ENCODE measurements at regions not wholly inside any gene's neighbourhood (a gene's known extent, or its start where the extent isn't known, plus 50 kb on each side); places are given as distances from the start of the nearest gene placed in this dataset.
"Not testable (repeated sequence)": the region's sequence is repeated elsewhere in the genome, so short reads cannot be mapped to it uniquely, and the experiment has no call there.

DNA sequence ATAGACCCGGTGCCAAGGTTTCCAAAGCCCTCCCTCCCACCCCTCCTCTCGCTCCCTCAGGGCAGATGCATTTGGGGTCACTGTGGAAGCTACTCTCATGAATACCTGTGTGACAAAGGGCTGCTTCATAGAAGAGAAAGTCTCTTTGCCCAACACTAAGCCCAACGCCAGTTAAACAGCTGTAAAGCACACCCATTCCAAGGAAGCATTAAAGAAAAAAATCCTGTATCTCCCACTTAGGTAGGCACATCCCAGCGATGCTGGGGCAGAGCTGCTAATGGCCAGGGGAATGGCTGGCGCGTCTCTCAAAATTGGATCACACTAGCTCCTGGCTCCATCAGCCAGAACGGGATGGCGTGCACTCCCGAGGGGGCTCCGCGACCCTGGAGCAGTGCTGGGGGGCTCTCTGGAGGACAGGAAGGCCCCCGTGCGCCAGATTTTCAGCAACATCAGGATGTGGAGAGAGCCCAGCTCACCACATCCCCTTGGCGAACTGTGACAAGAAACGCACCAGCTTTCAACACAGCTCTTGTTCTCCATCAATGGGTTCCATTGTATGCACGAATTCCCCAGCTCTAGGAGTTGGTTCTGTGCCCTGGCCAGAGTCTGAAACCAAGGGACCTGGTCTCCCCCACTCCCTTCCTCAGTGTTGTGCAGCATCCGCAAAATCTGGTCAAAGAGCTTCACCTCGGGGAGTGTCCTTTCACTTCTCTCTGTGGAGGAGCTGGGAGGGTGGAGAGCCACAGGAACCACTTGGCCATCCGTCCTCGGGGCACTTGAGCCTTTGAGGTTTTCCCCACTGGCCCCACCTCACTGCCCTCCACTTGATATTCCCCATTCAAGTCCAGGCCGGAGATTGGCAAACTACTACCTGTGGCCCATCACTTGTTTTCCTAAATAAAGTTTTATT is 74.1 kb downstream of the TFAP2C start:
- no peaks in the 10 kb centered on the region for H3K36me3 ChIP-seq (ENCODE audit: insufficient read depth, low read length)
- no peaks in the 10 kb centered on the region for H3K9me3 ChIP-seq (ENCODE audit: low read length)
- DNase-seq: no peak
- H3K4me3 ChIP-seq (ENCODE audit: low read length): no peak overlapping the region
- no peaks in the 10 kb centered on the region for H3K4me1 ChIP-seq (ENCODE audit: low read length)
- H2AFZ ChIP-seq (ENCODE audit: low read length): no peak overlapping the region
- H4K20me1 ChIP-seq (ENCODE audit: insufficient read depth, low read depth, low read length): no peaks in the 10 kb centered on the region
- no peak overlapping the region for H3K27ac ChIP-seq (ENCODE audit: low read length)
- H3K27me3 ChIP-seq (ENCODE audit: low read length): no peaks in the 10 kb centered on the region
- no peak overlapping the region for H3K4me2 ChIP-seq (ENCODE audit: low read depth, low read length, poor library complexity, severe bottlenecking)
- H3K9me2 ChIP-seq (replicated peaks; ENCODE audit: insufficient read depth, low read length): no peaks in the 10 kb centered on the region
- H3K9ac ChIP-seq (ENCODE audit: low read length): no peak overlapping the region
- H3K79me2 ChIP-seq (ENCODE audit: low read length): no peaks in the 10 kb centered on the region

DNA sequence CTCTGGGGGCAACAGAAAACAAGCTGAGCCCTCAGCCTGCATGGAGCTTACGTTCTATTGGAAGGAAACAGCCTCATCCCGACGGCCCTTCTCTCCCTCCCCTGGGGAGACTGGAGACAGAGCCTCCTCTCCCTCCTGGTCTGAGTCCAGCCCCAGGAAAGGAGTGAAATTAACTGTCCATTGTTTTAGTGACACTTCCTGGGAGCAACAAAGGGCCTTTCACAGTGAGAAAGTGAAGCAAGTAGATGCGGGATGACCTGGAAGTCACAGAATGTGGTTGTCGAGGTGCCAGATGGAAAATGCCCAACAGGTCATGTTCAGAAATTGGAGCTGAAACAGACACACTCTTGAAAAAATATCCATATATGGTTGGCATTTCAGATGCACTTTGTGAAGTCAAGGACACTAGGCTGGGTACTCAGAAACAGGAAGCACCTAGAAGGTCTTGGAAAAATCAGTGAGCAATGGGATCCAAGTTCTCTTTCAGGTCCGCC is 77.8 kb downstream of the TFAP2C start:
- H3K4me1 ChIP-seq (ENCODE audit: low read length): no peaks in the 10 kb centered on the region
- H4K20me1 ChIP-seq (ENCODE audit: insufficient read depth, low read depth, low read length): no peaks in the 10 kb centered on the region
- no peak overlapping the region for H3K4me2 ChIP-seq (ENCODE audit: low read depth, low read length, poor library complexity, severe bottlenecking)
- no peak overlapping the region for H3K4me3 ChIP-seq (ENCODE audit: low read length)
- H3K36me3 ChIP-seq (ENCODE audit: insufficient read depth, low read length): no peaks in the 10 kb centered on the region
- H3K9ac ChIP-seq (ENCODE audit: low read length): no peak overlapping the region
- no peaks in the 10 kb centered on the region for H3K9me2 ChIP-seq (replicated peaks; ENCODE audit: insufficient read depth, low read length)
- H3K9me3 ChIP-seq (ENCODE audit: low read length): no peaks in the 10 kb centered on the region
- no peak for DNase-seq
- H3K27ac ChIP-seq (ENCODE audit: low read length): no peak overlapping the region
- no peaks in the 10 kb centered on the region for H3K27me3 ChIP-seq (ENCODE audit: low read length)
- no peaks in the 10 kb centered on the region for H3K79me2 ChIP-seq (ENCODE audit: low read length)
- H2AFZ ChIP-seq (ENCODE audit: low read length): no peak overlapping the region

DNA sequence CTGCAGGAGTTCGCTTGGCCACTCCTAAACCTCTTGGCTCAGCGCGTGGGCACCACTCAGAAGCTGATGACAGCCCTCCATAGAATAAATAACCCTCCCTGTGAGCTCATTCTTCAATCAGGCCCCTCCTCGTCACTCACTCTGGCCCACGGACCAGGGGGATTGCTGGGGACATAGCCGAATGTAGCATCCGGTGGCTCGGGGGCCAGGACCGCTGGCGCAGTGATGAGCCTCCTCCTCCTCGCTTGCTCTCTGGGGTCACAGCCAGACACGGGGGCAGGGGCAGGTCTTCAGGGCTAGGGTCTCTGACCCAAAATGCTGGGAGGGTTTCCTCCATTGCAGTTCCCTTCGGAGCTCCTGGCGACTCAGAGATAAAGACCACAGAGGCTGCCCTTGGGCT is 79.9 kb downstream of the TFAP2C start:
- no peak for DNase-seq
- no peaks in the 10 kb centered on the region for H3K36me3 ChIP-seq (ENCODE audit: insufficient read depth, low read length)
- no peaks in the 10 kb centered on the region for H4K20me1 ChIP-seq (ENCODE audit: insufficient read depth, low read depth, low read length)
- no peak overlapping the region for H2AFZ ChIP-seq (ENCODE audit: low read length)
- no peak overlapping the region for H3K4me3 ChIP-seq (ENCODE audit: low read length)
- no peaks in the 10 kb centered on the region for H3K27me3 ChIP-seq (ENCODE audit: low read length)
- H3K4me1 ChIP-seq (ENCODE audit: low read length): no peaks in the 10 kb centered on the region
- H3K9ac ChIP-seq (ENCODE audit: low read length): no peak overlapping the region
- H3K27ac ChIP-seq (ENCODE audit: low read length): no peak overlapping the region
- no peaks in the 10 kb centered on the region for H3K9me3 ChIP-seq (ENCODE audit: low read length)
- no peak overlapping the region for H3K4me2 ChIP-seq (ENCODE audit: low read depth, low read length, poor library complexity, severe bottlenecking)
- H3K9me2 ChIP-seq (replicated peaks; ENCODE audit: insufficient read depth, low read length): no peaks in the 10 kb centered on the region
- H3K79me2 ChIP-seq (ENCODE audit: low read length): no peaks in the 10 kb centered on the region

DNA sequence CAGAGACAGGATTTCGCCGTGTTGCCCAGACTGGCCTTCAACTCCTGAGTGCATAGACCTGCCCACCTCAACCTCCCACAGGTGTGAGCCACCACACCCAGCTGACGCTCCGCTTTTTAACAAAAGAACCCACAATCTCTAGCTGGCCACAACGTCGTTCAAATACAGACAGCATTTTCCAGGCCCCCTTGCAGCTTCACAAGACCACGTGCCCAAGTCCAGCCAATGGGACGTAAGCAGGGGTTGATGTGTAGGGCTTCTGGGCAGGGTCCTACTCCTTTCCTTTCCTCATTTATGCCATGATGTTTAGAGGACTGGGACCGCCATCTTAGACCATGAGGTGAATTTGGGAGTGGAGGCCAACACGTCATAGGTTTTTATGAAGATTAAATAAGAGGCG is 81.0 kb downstream of the TFAP2C start:
- Histone ChIP-seq H3K9ac (ENCODE audit: low read length) (no peak overlapping the region), H2AFZ (ENCODE audit: low read length) (no peak overlapping the region), H4K20me1 (ENCODE audit: insufficient read depth, low read depth, low read length) (no peaks in the 10 kb centered on the region), H3K4me2 (ENCODE audit: low read depth, low read length, poor library complexity, severe bottlenecking) (no peak overlapping the region), H3K27me3 (ENCODE audit: low read length) (no peaks in the 10 kb centered on the region), H3K4me1 (ENCODE audit: low read length) (no peaks in the 10 kb centered on the region), H3K36me3 (ENCODE audit: insufficient read depth, low read length) (no peaks in the 10 kb centered on the region), H3K9me2 (replicated peaks; ENCODE audit: insufficient read depth, low read length) (no peaks in the 10 kb centered on the region), H3K27ac (ENCODE audit: low read length) (no peak overlapping the region), H3K79me2 (ENCODE audit: low read length) (no peaks in the 10 kb centered on the region), H3K4me3 (ENCODE audit: low read length) (no peak overlapping the region), H3K9me3 (ENCODE audit: low read length) (no peaks in the 10 kb centered on the region)
- DNase-seq: no peak

DNA sequence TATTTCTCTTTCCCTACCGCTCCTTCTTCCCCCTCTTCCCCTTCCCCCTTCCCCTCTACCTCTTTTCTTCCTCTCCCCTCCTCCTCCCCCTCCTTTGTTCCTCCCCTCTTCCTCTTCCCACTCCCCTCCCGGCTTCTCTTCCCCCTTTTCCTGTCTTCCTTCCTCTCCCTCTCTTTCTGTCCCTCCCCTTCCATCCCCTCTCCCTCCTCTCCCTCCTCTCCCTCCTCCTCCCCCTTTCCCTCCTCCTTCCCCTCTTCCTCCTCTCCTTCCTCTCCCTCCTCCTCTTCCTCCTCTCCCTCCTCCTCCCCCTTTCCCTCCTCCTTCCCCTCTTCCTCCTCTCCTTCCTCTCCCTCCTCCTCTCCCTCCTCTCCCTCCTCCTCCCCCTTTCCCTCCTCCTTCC is 81.5 kb downstream of the TFAP2C start:
- H3K4me2 ChIP-seq (ENCODE audit: low read depth, low read length, poor library complexity, severe bottlenecking); H3K4me1 ChIP-seq (ENCODE audit: low read length); H3K36me3 ChIP-seq (ENCODE audit: insufficient read depth, low read length); H3K9ac ChIP-seq (ENCODE audit: low read length); H3K9me2 ChIP-seq (replicated peaks; ENCODE audit: insufficient read depth, low read length); H3K79me2 ChIP-seq (ENCODE audit: low read length); H3K27me3 ChIP-seq (ENCODE audit: low read length); H3K4me3 ChIP-seq (ENCODE audit: low read length); H4K20me1 ChIP-seq (ENCODE audit: insufficient read depth, low read depth, low read length); H3K27ac ChIP-seq (ENCODE audit: low read length); H3K9me3 ChIP-seq (ENCODE audit: low read length); H2AFZ ChIP-seq (ENCODE audit: low read length); DNase-seq: not testable (repeated sequence)

DNA sequence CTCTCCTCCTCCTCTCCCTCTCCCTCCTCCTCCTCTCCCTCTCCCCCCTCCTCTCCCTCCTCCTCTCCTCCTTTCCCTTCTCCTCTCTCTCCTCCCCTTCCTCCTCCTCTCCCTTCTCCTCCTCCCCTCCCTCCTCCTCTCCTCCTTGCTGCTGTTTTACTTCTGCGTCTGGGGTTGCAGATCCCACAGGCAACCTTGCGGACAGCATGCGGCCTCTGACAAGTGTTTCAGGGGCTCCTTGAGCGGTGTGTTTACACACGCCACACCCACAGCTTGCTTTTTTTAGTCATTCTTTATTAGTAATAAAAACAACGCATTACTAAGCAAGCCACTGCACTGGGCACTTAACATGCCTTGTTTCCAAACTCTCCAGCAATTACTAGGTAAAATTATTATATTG is 81.9 kb downstream of the TFAP2C start:
- no peak overlapping the region for H3K4me2 ChIP-seq (ENCODE audit: low read depth, low read length, poor library complexity, severe bottlenecking)

DNA sequence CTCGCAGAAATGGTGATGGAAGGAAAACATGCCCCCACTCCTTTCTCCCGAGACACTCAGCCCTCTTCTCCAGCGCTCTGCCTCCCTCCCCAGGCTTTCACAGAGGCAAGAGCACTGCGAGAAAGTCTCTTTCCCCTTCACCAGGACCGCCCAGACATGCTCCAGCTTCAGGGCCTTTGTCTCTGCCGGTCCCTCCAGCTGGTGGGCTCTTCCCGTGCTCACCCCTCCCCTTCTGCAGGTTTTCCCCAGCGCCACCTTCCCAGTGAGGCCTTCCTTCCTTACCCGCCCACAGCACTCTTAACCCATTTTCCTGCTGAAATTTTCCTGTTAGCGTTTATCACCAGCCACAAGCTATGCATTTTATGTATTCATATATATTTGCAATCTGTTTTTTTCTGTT is 86.2 kb downstream of the TFAP2C start:
- Histone ChIP-seq H3K79me2 (ENCODE audit: low read length) (no peaks in the 10 kb centered on the region), H3K4me1 (ENCODE audit: low read length) (no peaks in the 10 kb centered on the region), H3K9me2 (replicated peaks; ENCODE audit: insufficient read depth, low read length) (no peaks in the 10 kb centered on the region), H3K4me3 (ENCODE audit: low read length) (no peak overlapping the region), H3K4me2 (ENCODE audit: low read depth, low read length, poor library complexity, severe bottlenecking) (no peak overlapping the region), H2AFZ (ENCODE audit: low read length) (no peak overlapping the region), H3K9me3 (ENCODE audit: low read length) (no peaks in the 10 kb centered on the region), H3K27me3 (ENCODE audit: low read length) (no peaks in the 10 kb centered on the region), H4K20me1 (ENCODE audit: insufficient read depth, low read depth, low read length) (no peaks in the 10 kb centered on the region), H3K36me3 (ENCODE audit: insufficient read depth, low read length) (no peaks in the 10 kb centered on the region), H3K9ac (ENCODE audit: low read length) (no peak overlapping the region), H3K27ac (ENCODE audit: low read length) (no peak overlapping the region)
- DNase-seq: no peak

More for the DNA sequence above, 81.9 kb downstream of the TFAP2C start:
- Histone ChIP-seq H3K4me3 (ENCODE audit: low read length) (no peak overlapping the region), H3K27ac (ENCODE audit: low read length) (no peak overlapping the region), H3K9ac (ENCODE audit: low read length) (no peak overlapping the region), H3K9me3 (ENCODE audit: low read length) (no peaks in the 10 kb centered on the region), H3K9me2 (replicated peaks; ENCODE audit: insufficient read depth, low read length) (no peaks in the 10 kb centered on the region), H3K4me1 (ENCODE audit: low read length) (no peaks in the 10 kb centered on the region), H3K36me3 (ENCODE audit: insufficient read depth, low read length) (no peaks in the 10 kb centered on the region), H3K79me2 (ENCODE audit: low read length) (no peaks in the 10 kb centered on the region), H2AFZ (ENCODE audit: low read length) (no peak overlapping the region), H3K27me3 (ENCODE audit: low read length) (no peaks in the 10 kb centered on the region), H4K20me1 (ENCODE audit: insufficient read depth, low read depth, low read length) (no peaks in the 10 kb centered on the region)
- DNase-seq: no peak

DNA sequence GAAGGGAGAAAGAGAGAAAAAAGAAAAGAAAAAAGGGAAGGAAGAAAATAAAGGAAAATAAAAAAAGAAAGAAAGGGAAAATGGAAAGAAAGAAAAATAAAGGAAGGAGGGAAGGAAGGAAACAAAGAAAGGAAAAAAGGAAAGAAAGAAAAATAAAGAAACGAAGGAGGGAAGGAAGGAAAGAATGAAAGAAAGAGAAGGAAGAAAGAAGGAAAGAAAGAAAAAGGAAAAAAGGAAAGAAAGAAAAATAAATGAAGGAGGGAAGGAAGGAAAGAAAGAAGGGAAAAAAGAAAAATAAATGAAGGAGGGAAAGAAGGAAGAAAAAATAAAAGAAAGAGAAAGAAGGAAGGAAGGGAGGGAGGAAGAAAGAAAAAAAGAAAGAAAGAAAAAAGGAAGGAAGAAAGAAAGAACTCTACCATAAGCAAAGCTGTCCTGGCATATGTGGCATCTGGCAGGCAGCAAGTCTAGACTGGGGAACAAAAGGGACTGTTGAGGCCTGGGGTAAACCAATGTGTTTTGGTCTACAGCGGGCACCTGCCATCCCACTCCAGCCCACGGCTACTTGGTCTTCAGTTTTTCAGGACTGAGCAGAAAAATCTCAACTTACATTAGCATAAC is 86.9 kb downstream of the TFAP2C start:
- Histone ChIP-seq H3K79me2 (ENCODE audit: low read length) (no peaks in the 10 kb centered on the region), H3K4me1 (ENCODE audit: low read length) (peaks cover 1% of the 10 kb centered on the region), H3K27ac (ENCODE audit: low read length) (no peak overlapping the region), H2AFZ (ENCODE audit: low read length) (no peak overlapping the region), H3K9me3 (ENCODE audit: low read length) (no peaks in the 10 kb centered on the region), H3K4me2 (ENCODE audit: low read depth, low read length, poor library complexity, severe bottlenecking) (no peak overlapping the region), H4K20me1 (ENCODE audit: insufficient read depth, low read depth, low read length) (no peaks in the 10 kb centered on the region), H3K9me2 (replicated peaks; ENCODE audit: insufficient read depth, low read length) (no peaks in the 10 kb centered on the region), H3K27me3 (ENCODE audit: low read length) (no peaks in the 10 kb centered on the region), H3K36me3 (ENCODE audit: insufficient read depth, low read length) (no peaks in the 10 kb centered on the region), H3K4me3 (ENCODE audit: low read length) (no peak overlapping the region), H3K9ac (ENCODE audit: low read length) (no peak overlapping the region)
- no peak for DNase-seq

Data from Karpas-422 (cell line).